ENCODE measurements at regions not wholly inside any gene's neighbourhood (a gene's known extent, or its start where the extent isn't known, plus 50 kb on each side); places are given as distances from the start of the nearest gene placed in this dataset.
"Not testable (repeated sequence)": the region's sequence is repeated elsewhere in the genome, so short reads cannot be mapped to it uniquely, and the experiment has no call there.

DNA sequence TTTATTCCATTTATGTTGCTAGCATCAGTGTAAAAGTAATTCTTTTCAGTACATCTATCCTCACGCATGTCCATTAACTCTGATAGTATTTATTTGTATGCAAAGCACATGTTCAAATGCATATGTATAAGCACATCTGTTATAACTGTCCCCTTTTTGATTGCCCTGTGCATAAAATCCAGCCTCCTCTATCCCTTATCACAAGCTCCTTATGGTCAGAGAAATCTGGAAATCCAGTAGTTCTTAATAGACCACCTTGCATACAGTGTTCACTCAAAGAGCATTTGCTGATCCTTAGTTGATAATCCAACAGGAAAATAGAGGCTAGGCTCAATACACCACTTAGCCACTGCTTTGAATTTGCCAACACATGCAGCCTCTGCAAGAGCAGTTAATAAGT is 443.5 kb downstream of the AASDHPPT start:
- no peak overlapping the region for H3K4me3 Mint-ChIP-seq
- no peak overlapping the region for H3K27ac Mint-ChIP-seq
- H3K4me1 Mint-ChIP-seq: no peaks in the 10 kb centered on the region
- peaks cover 4 to 10% of the 10 kb centered on the region in 2 donors for H3K9me3 Mint-ChIP-seq
- DNase-seq (no peak), ATAC-seq (no peak)
- no peaks in the 10 kb centered on the region for H3K27me3 Mint-ChIP-seq

DNA sequence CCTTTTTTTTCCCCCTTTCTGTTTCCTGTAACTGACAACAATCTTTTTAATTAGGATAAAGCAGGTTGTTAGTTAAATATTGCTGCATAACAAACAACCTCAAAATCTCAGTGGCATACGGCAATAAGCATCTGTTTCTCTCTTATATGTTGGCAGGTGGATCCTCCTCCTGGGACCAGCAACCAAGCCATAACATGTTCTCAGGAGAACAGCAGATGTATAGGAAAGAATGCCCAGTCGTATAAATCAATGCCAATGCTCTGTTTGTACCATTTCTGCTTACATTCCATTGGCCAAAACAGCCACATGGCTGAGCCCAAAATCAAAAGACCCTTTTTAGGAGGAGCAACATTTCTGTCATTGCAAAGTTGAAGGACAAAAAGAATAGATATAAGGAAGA is 445.7 kb downstream of the AASDHPPT start:
- Mint-ChIP-seq H3K27me3 (no peaks in the 10 kb centered on the region), H3K4me3 (no peak overlapping the region), H3K9me3 (peaks cover 4 to 19% of the 10 kb centered on the region in 2 donors), H3K27ac (no peak overlapping the region), H3K4me1 (no peaks in the 10 kb centered on the region)
- no peak for DNase-seq
- no peak for ATAC-seq

DNA sequence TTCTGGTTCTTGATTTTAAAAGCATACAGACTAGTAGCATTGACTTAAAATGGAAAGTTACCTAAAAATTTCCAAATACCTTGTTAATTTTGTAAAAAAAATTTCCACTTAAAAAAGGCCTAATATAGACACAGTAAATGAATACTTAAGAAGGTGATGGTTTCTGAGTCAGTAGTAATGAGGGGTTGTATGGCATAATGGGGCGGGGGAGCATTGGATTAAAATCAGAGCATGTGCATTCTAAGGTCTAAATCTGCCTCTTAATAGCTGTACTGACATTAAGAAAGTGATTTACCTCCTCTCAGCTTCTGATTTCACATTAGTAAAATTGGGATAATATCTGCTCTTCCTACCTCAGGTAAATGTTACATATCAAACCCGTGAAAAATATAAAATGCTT is 446.5 kb downstream of the AASDHPPT start:
- Mint-ChIP-seq H3K27me3 (no peaks in the 10 kb centered on the region), H3K4me3 (no peak overlapping the region), H3K9me3 (peaks cover 4 to 19% of the 10 kb centered on the region in 2 donors), H3K4me1 (no peaks in the 10 kb centered on the region), H3K27ac (no peak overlapping the region)
- no peak for ATAC-seq
- no peak for DNase-seq

DNA sequence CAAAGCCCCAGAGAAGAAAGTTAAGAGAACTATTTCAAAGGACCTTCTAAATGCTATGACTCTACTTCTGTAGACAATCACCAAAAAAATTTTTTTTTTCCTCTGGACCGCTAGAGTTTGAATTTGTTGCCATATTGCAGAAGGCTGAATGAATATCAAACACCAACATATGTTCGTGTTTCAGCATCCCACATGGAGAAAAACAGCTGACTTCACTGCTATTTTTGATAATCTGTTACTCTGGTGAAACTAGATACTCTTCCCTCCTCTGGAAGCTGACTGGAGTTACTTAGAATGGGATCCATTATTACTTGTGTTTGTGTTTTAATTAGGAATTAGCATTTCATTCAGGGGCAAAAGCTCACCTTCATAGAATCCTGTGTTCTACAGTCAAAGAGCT is 447.0 kb downstream of the AASDHPPT start:
- Mint-ChIP-seq H3K27me3 (no peaks in the 10 kb centered on the region), H3K4me1 (no peaks in the 10 kb centered on the region), H3K9me3 (peaks cover 4 to 17% of the 10 kb centered on the region in 2 donors), H3K4me3 (no peak overlapping the region), H3K27ac (no peak overlapping the region)
- DNase-seq: no peak
- no peak for ATAC-seq

DNA sequence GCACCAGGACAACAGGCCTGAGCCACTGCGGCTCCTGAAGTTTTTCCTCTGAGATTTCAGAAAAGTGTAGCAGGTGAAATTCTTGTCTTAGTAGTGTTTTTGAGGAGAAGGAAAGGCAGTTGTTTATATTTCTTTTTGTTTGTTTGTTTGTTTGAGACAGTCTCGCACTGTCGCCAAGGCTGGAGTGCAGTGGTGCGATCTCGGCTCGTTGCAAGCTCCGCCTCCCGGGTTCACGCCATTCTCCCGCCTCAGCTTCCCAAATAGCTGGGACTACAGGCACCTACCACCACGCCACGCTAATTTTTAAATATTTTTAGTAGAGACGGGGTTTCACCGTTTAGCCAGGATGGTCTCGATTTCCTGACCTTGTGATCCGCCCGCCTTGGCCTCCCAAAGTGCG is 454.2 kb downstream of the AASDHPPT start:
- ATAC-seq, H3K4me1 Mint-ChIP-seq, DNase-seq, H3K27me3 Mint-ChIP-seq, H3K27ac Mint-ChIP-seq, H3K9me3 Mint-ChIP-seq, H3K4me3 Mint-ChIP-seq: not testable (repeated sequence)

DNA sequence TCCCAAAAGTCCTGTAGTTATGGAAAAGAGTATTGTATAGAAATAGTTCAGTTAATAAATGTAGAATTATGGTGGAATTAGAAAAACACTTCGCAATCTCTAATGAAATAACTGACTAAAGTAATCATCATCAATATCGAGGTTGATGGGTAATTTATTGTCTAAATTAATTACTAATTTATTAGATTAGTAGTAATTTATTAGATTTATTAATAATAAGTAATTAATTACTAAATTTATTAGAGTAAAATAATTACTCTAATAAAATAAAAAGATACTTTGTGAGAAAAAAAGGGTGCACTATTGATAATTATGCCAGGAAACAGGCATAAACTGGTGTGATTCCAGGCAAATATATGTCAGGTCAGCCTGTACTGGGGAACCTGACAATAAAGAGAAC is 455.6 kb downstream of the AASDHPPT start:
- H3K4me1 Mint-ChIP-seq: no peaks in the 10 kb centered on the region

DNA sequence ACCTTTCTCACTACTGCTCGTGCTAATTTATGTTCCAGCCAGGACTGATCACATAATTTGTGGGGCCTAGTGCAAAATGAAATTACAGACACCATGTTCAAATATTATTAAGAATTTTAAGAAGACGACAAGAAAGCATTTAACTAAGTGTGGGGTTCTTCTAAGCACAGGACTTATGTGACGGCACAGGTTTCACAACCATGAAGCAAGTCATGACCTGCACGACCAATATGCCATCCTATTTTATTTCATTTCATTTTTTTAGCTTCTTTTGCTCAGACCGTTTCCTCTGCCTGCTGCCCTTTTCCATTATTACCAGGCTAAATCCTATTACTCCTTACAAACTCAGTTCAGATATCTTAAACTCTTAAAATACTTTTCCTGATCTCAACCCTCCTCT is 462.5 kb downstream of the AASDHPPT start:
- Mint-ChIP-seq H3K4me3 (no peak overlapping the region), H3K4me1 (no peaks in the 10 kb centered on the region), H3K27ac (no peak overlapping the region)

More for the DNA sequence above, 455.6 kb downstream of the AASDHPPT start:
- ATAC-seq (no peak), DNase-seq (no peak)
- Mint-ChIP-seq H3K27me3 (no peaks in the 10 kb centered on the region), H3K27ac (no peak overlapping the region), H3K4me3 (no peak overlapping the region), H3K9me3 (peaks cover 0 to 12% of the 10 kb centered on the region in 2 donors)

DNA sequence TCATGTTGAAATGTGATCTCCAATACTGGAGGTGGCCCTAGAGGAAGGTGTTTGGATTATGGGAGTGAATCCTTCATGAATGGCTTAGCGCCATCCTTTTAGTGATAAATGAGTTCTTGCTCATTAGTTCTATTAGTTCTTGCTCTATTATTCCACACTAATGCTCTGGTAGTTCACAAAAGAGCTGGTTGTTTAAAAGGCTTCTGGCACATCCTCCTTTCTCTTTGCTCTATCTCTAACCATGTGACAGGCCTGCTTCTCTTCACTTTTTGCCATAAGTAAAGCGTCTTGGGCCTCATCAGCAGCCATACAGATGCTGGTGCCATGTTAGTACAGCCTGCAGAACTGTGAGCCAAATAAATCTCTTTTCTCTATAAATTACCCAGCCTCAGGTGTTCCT is 469.9 kb downstream of the GUCY1A2 start:
- H3K27ac Mint-ChIP-seq: no peak overlapping the region
- H3K4me3 Mint-ChIP-seq: no peak overlapping the region
- DNase-seq: no peak
- no peaks in the 10 kb centered on the region for H3K4me1 Mint-ChIP-seq
- no peaks in the 10 kb centered on the region for H3K27me3 Mint-ChIP-seq
- peaks cover 0 to 5% of the 10 kb centered on the region in 2 donors for H3K9me3 Mint-ChIP-seq
- ATAC-seq: no peak

More for the DNA sequence above, 462.5 kb downstream of the AASDHPPT start:
- Mint-ChIP-seq H3K27me3 (no peaks in the 10 kb centered on the region), H3K9me3 (peaks cover 5 to 7% of the 10 kb centered on the region in 2 donors)
- ATAC-seq (no peak), DNase-seq (no peak)

DNA sequence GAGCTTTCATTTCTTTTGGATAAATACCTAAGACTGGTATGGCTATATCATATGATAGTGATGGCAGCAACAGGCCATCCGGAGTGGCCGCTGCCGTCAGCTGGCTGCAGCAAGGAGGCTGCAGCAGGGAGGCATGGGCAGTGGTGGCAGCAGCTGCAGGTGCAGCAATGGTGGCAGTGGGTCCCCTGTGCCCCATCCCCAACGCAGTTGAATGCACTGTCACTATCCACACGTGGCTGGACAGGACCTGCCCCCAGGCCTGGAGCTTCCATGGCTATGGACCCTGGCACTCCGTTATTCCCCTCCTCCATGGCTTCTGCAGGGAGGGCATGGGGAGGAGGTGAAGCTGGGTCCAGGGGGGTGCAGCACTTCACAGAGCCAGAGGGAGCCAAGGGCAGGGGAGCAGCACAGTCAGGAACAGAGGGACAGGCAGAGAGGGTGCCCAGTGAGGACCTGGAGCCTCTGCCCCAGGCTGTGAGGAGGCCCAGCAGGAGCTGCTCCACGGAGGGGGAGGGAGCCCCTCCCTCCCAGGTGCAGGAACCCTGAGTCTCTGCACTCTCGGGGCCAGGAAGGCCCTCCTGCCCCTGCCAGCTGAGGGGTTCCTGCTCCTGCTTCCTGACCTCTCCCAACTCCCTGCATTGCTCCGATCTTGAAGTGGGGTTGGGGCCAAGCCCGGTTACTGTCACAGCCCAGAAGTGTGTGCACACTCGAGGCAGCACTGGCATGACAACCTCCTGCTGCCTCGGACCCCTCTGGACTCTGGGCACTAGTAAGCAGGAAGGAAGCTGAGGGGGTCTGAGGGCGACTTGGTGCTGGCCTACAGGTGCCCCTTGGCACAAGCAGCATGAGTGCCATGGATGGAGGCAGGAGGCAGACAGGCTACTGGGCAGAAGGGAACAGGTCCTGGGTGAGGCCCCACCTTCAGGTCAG is 466.3 kb downstream of the GUCY1A2 start:
- Mint-ChIP-seq H3K4me1 (no peaks in the 10 kb centered on the region), H3K27ac (no peak overlapping the region), H3K9me3 (peaks cover 0 to 15% of the 10 kb centered on the region in 2 donors), H3K27me3 (no peaks in the 10 kb centered on the region), H3K4me3 (no peak overlapping the region)
- ATAC-seq (peak; percentile 26), DNase-seq (no peak)

DNA sequence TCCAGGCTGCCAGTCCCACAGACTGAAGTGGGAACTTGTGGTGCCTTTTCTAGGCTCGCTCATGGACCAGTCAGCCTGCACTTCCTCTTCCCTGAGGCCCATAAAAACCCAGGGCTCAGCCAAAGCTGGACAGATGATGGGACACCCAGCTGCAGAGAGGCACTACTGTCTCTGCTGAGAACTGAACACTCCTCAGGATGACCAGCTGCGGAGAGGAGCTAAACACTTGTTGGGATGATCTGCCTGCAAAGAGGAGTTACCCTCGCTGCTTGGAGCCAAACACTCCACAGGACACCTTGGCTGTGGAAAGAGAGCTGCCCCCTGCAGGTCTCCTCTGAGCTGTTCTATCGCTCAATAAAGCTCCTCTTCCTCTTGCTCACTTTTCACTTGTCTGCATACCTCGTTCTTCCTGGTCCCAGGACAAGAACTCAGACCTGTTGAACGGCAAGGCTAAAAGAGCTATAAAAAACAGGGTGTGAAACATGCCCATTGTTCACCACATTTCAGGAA is 465.5 kb downstream of the GUCY1A2 start:
- Mint-ChIP-seq H3K27me3 (no peaks in the 10 kb centered on the region), H3K4me1 (no peaks in the 10 kb centered on the region), H3K4me3 (no peak overlapping the region), H3K27ac (no peak overlapping the region), H3K9me3 (peaks cover 2 to 15% of the 10 kb centered on the region in 2 donors)
- DNase-seq: no peak
- peak; percentile 40 for ATAC-seq

DNA sequence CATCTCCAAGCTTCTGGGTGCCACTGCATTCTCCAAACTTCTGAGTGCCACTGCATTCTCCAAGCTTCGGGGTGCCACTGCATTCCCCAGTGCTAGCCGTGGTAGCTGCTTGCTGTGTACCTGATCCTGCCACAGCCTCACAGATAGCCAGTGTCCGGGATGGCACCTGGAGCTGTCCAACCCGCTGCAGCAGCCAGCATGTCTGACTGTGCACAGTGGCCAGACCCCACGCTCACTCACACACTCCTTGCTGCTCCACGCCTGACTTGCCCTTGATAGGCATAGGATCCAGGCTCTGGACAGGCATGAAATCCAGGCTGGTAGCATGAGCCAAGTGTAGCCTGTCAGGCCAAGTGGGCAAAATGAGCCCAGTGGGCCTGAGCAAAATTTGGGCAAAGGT is 465.0 kb downstream of the GUCY1A2 start:
- H3K9me3 Mint-ChIP-seq: peaks cover 4 to 15% of the 10 kb centered on the region in 2 donors
- no peak for DNase-seq

DNA sequence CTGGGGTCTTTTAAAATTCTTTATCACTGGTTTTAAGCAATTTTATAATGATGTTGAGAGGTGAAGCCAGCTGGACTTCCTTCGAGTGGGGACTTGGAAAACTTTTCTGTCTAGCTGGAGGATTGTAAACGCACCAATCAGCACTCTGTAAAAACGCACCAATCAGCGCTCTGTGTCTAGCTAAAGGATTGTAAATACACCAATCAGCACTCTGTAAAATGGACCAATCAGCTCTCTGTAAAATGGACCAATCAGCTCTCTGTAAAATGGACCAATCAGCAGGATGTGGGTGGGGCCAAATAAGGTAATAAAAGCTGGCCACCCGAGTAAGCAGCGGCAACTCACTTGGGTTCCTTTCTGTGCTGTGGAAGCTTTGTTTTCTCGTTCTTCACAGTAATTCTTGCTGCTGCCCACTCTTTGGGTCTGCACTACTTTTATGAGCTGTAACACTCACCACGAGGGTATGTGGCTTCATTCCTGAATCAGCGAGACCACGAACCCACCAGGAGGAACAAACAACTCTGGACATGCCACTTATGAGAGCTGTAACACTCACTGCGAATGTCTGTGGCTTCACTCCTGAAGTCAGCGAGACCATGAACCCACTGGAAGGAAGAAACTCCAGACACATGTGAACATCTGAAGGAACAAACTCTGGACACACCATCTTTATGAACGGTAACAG is 462.6 kb downstream of the GUCY1A2 start:
- not testable (repeated sequence) for H3K4me3 Mint-ChIP-seq, DNase-seq, H3K27ac Mint-ChIP-seq, H3K4me1 Mint-ChIP-seq, H3K27me3 Mint-ChIP-seq, ATAC-seq
- peaks cover 4 to 15% of the 10 kb centered on the region in 2 donors for H3K9me3 Mint-ChIP-seq

More for the DNA sequence above, 465.0 kb downstream of the GUCY1A2 start:
- no peak overlapping the region for H3K27ac Mint-ChIP-seq
- H3K4me3 Mint-ChIP-seq: no peak overlapping the region
- no peaks in the 10 kb centered on the region for H3K4me1 Mint-ChIP-seq
- no peaks in the 10 kb centered on the region for H3K27me3 Mint-ChIP-seq
- no peak for ATAC-seq

DNA sequence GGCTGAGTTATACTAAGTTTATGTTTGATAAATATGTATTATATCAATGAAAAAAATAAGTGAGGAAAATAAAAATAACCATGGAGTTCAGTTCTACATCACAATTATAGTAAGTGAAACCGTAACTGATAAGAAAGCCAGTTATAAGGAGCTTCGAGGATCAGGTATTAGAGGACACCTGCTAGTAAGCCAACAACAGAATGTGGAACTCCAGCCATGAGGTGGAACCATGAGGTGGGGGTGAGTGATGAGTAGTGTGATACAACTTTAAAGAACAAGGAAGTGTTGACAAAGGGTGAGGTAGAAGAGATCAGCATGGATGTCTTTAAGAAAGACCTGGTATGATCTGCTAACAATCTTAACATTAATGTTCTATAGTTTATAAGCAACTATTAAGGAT is 452.9 kb downstream of the GUCY1A2 start:
- H3K4me1 Mint-ChIP-seq: no peaks in the 10 kb centered on the region
- ATAC-seq: no peak
- no peak overlapping the region for H3K4me3 Mint-ChIP-seq
- H3K27me3 Mint-ChIP-seq: no peaks in the 10 kb centered on the region
- H3K27ac Mint-ChIP-seq: no peak overlapping the region
- DNase-seq: no peak
- peaks cover 19 to 28% of the 10 kb centered on the region in 2 donors for H3K9me3 Mint-ChIP-seq

DNA sequence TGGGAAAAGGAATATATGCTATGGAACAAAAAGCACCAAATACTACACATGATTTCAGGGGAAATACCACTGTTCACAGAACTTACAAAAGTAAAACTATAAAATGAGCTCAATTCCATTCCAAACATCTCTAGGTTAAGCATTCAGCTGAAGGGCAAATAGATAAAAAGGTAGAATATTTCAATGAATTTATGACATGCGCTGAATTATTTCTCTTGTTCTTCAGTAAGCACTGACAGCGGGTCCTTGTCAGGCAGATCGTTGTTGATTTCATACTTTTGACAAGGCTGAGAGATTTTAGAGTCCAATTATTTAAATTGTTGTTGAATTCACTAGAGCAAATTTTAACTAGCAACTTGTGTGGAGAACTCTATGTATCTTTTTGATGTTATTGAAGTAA is 449.6 kb downstream of the GUCY1A2 start:
- H3K27me3 Mint-ChIP-seq: no peaks in the 10 kb centered on the region
- peaks cover 13 to 20% of the 10 kb centered on the region in 2 donors for H3K9me3 Mint-ChIP-seq
- H3K27ac Mint-ChIP-seq: no peak overlapping the region
- no peak overlapping the region for H3K4me3 Mint-ChIP-seq
- no peaks in the 10 kb centered on the region for H3K4me1 Mint-ChIP-seq
- no peak for DNase-seq
- no peak for ATAC-seq

DNA sequence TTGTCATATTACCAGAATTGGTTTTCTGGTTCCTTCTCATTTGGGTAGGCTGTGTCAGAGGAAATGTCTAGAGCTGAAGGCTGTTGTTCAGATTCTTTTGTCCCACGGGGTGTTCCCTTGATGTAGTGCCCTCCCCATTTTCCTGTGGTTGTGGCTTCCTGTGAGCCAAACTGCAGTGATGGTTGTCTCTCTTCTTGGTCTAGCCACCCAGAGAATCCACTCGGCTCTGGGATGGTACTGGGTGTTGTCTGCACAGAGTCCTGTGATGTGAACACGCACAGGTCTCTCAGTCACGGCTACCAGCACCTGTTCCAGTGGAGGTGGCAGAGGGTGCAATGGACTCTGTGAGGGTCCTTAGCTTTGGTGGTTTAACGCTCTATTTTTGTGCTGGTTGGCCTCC is 440.9 kb downstream of the GUCY1A2 start:
- H3K27me3 Mint-ChIP-seq, H3K27ac Mint-ChIP-seq, H3K4me1 Mint-ChIP-seq, DNase-seq, H3K4me3 Mint-ChIP-seq, ATAC-seq: not testable (repeated sequence)
- peaks cover 8 to 42% of the 10 kb centered on the region in 2 donors for H3K9me3 Mint-ChIP-seq

DNA sequence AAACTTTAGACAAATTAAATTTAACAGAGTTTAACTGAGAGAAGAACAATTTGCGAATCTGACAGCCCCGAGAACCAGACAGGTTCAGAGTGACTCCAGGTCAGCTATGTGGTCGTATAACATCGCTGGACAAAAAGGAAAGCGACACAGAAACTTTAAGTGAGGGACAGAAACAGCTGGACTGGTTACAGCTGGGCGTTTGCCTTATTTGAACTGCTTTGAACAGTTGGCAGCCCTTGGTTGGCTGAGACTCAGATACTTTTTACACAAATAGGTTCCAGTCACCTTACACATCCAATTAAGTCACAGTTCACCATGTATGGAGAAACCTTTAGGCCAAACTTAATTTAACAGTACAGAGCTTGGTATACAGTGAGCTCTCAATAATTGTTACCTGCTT is 436.9 kb downstream of the GUCY1A2 start:
- DNase-seq (no peak), ATAC-seq (no peak)
- Mint-ChIP-seq H3K4me3 (no peak overlapping the region), H3K9me3 (peaks cover 0 to 29% of the 10 kb centered on the region in 2 donors), H3K27me3 (no peaks in the 10 kb centered on the region), H3K27ac (no peak overlapping the region), H3K4me1 (no peaks in the 10 kb centered on the region)
